ENCODE measurements at regions not wholly inside any gene's neighbourhood (a gene's known extent, or its start where the extent isn't known, plus 50 kb on each side); places are given as distances from the start of the nearest gene placed in this dataset.

DNA sequence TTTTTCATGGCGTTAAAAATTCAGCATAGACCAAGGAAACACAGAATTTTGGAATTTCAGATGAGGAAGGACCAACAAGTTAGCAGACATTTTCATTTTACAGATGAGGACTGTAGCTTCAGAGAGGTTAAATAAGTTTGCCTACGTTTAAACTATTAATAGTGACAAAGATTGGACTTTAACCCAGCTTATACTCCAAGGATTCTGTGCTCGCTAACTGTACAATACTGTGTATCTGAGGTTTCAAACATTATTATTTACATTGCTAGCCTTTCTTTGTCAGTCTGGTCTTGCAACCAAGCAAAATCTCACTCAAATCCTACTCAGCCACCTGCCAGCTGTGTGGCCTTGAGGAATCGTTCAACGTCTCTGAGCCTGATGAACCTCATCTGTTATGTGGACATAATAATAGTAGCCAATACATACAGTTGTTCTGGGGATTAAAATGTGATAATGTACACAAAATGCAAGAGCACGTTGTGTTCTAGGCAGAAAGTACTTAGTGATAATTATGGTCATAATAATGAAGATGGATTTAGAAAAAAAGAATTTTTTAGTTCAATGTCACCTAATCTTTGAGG is 462.4 kb upstream of the TRIB2 start:
- Histone ChIP-seq H3K9ac (ENCODE audit: low read depth in 2 of 2, low read length in 2 of 2) (no peak overlapping the region), H3K9me3 (no peaks in the 10 kb centered on the region), H3K27me3 (no peaks in the 10 kb centered on the region), H3K4me3 (no peak overlapping the region), H3K4me1 (no peaks in the 10 kb centered on the region), H3K27ac (no peak overlapping the region), H3K36me3 (no peaks in the 10 kb centered on the region)
- TF ChIP-seq CTCF (IDR thresholded peaks at IDR 0.05) = no peak
- intact Hi-C loops (cut with DNase I) = no loop called here
- DNase-seq = no peak

GRCh38 chr2:12256206-12256605 is 460.5 kb upstream of the TRIB2 start:
- no peaks in the 10 kb centered on the region for H3K27me3 ChIP-seq
- no peak overlapping the region for H3K9ac ChIP-seq (ENCODE audit: low read depth in 2 of 2, low read length in 2 of 2)
- no peak overlapping the region for H3K4me3 ChIP-seq
- H3K36me3 ChIP-seq = no peaks in the 10 kb centered on the region
- no peak for TF ChIP-seq CTCF (IDR thresholded peaks at IDR 0.05)
- H3K4me1 ChIP-seq = no peaks in the 10 kb centered on the region
- H3K27ac ChIP-seq = no peak overlapping the region
- intact Hi-C loops (cut with DNase I) = no loop called here
- H3K9me3 ChIP-seq = no peaks in the 10 kb centered on the region
- no peak for DNase-seq

DNA sequence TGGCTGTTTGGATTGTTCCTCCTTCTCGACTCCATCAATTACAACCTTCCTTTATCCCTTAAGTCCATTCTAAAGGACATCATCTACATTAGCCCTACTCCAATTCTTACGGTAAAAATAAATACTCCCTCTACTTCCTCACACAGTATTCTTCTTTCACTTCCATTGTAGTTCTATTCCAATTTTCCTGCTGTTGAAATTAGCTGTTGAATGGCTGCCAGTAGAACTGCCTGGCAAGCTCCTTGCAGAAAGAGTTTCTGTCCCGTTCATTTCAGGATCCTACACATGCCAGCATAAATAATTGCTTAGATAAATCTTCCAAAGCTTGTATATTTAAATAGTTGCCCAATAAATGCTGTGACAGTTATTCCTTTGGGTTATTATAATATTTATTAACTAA is 459.3 kb upstream of the TRIB2 start:
- no peak overlapping the region for H3K27ac ChIP-seq
- no peaks in the 10 kb centered on the region for H3K4me1 ChIP-seq
- DNase-seq = no peak
- no peak overlapping the region for H3K9ac ChIP-seq (ENCODE audit: low read depth in 2 of 2, low read length in 2 of 2)
- no peak for TF ChIP-seq CTCF (IDR thresholded peaks at IDR 0.05)
- no peak overlapping the region for H3K4me3 ChIP-seq
- no peaks in the 10 kb centered on the region for H3K27me3 ChIP-seq
- H3K9me3 ChIP-seq = no peaks in the 10 kb centered on the region
- H3K36me3 ChIP-seq = no peaks in the 10 kb centered on the region
- intact Hi-C loops (cut with DNase I) = no loop called here

GRCh38 chr2:12259493-12259892 is 457.2 kb upstream of the TRIB2 start:
- no peak for DNase-seq
- intact Hi-C loops (cut with DNase I) = no loop called here
- H3K9me3 ChIP-seq = no peaks in the 10 kb centered on the region
- no peaks in the 10 kb centered on the region for H3K4me1 ChIP-seq
- no peak overlapping the region for H3K4me3 ChIP-seq
- no peak for TF ChIP-seq CTCF (IDR thresholded peaks at IDR 0.05)
- H3K36me3 ChIP-seq = no peaks in the 10 kb centered on the region
- H3K27me3 ChIP-seq = no peaks in the 10 kb centered on the region
- H3K27ac ChIP-seq = no peak overlapping the region
- H3K9ac ChIP-seq (ENCODE audit: low read depth in 2 of 2, low read length in 2 of 2) = no peak overlapping the region

DNA sequence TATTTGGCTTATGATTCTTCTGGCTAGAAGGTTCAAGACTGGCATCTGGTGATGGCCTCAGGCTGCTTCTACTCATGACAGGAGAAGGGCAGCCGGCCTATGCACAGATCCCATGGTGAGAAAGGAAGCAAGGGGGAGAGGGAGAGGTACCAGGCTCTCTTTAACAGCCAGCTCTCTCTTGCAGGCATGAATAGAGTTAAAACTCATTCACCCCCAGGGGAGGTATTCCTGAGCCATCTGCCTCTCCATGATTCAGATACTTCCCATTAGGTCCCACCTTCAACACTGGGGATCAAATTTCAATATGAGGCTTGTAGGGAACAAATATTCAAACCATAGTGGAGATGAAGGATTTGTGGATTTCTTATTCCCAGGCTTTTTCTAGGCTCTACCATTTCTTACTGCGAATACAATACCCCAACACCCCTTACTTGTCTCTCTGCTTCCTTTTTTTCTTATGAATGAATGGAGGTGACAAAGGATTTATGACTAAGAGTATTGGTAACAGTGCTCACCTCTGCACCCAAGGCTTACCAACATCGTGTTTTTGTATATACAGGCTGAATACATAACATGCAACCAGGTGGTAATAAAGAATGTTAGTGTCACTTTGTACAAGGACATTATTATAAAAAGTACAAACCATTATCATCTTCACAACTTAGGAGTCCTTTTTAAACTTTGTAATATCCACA is 454.6 kb upstream of the TRIB2 start:
- no peak for TF ChIP-seq CTCF (IDR thresholded peaks at IDR 0.05)
- Histone ChIP-seq H3K4me3 (no peak overlapping the region), H3K36me3 (no peaks in the 10 kb centered on the region), H3K27ac (no peak overlapping the region), H3K9me3 (no peaks in the 10 kb centered on the region), H3K9ac (ENCODE audit: low read depth in 2 of 2, low read length in 2 of 2) (no peak overlapping the region), H3K4me1 (no peaks in the 10 kb centered on the region), H3K27me3 (no peaks in the 10 kb centered on the region)
- DNase-seq = no peak
- intact Hi-C loops (cut with DNase I) = no loop called here

Measured in colonic mucosa (tissue), 4 donors.